ENCODE measurements at regions not wholly inside any gene's neighbourhood (a gene's known extent, or its start where the extent isn't known, plus 50 kb on each side); places are given as distances from the start of the nearest gene placed in this dataset.

- Histone ChIP-seq H3K4me2 (ENCODE audit: low read length) (no peak overlapping the region), H4K12ac (ENCODE audit: low read depth, low read length) (no peak overlapping the region), H3K4me1 (ENCODE audit: control insufficient read depth in 1 of 2, insufficient read depth in 2 of 2, low read length in 2 of 2) (no peaks in the 10 kb centered on the region), H2AFZ (ENCODE audit: insufficient read depth, low read length, poor library complexity) (no peak overlapping the region), H3K36me3 (ENCODE audit: control insufficient read depth in 1 of 2, insufficient read depth in 2 of 2, low read length in 2 of 2) (no peaks in the 10 kb centered on the region), H3K27me3 (ENCODE audit: insufficient read depth, low read length) (no peaks in the 10 kb centered on the region), H3K14ac (ENCODE audit: low read length) (no peak overlapping the region), H2BK120ac (ENCODE audit: insufficient read depth, low read length, poor library complexity) (no peak overlapping the region), H3K79me1 (ENCODE audit: low read length) (no peaks in the 10 kb centered on the region), H2BK5ac (ENCODE audit: low read depth, low read length, poor library complexity) (no peak overlapping the region), H3K18ac (ENCODE audit: low read length) (no peak overlapping the region), H3K4ac (ENCODE audit: low read depth, low read length) (no peak overlapping the region), H3K9ac (ENCODE audit: low read length) (no peak overlapping the region), H4K8ac (ENCODE audit: low read depth, low read length) (no peak overlapping the region), H3K9me3 (ENCODE audit: insufficient read depth, low read depth, low read length) (no peaks in the 10 kb centered on the region), H3K23ac (ENCODE audit: low read length) (no peak overlapping the region), H2AK5ac (ENCODE audit: low read length) (no peak overlapping the region), H4K91ac (ENCODE audit: low read depth, low read length) (no peak overlapping the region), H3K79me2 (ENCODE audit: control insufficient read depth, insufficient read depth, low read length, poor library complexity) (no peaks in the 10 kb centered on the region), H3K4me3 (ENCODE audit: low read depth, low read length) (no peak overlapping the region), H2BK12ac (ENCODE audit: low read length) (no peak overlapping the region), H3K27ac (ENCODE audit: low read depth, low read length) (no peak overlapping the region)
- no CpG with 5 or more reads among the region's 3 CpGs for WGBS (ENCODE audit: extremely low coverage, insufficient coverage, insufficient read length)
- DNase-seq, result no peak
These were observed 214.4 kb upstream of the SLC39A10 start for GRCh38 chr2:195442458-195443175.

- no peak overlapping the region for H4K8ac ChIP-seq (ENCODE audit: low read depth, low read length)
- H3K4me3 ChIP-seq (ENCODE audit: low read depth, low read length), result no peak overlapping the region
- no peak overlapping the region for H3K14ac ChIP-seq (ENCODE audit: low read length)
- no peak overlapping the region for H3K18ac ChIP-seq (ENCODE audit: low read length)
- no peak overlapping the region for H3K9ac ChIP-seq (ENCODE audit: low read length)
- no peaks in the 10 kb centered on the region for H3K9me3 ChIP-seq (ENCODE audit: insufficient read depth, low read depth, low read length)
- H4K91ac ChIP-seq (ENCODE audit: low read depth, low read length), result no peak overlapping the region
- H3K79me2 ChIP-seq (ENCODE audit: control insufficient read depth, insufficient read depth, low read length, poor library complexity), result no peaks in the 10 kb centered on the region
- no peaks in the 10 kb centered on the region for H3K27me3 ChIP-seq (ENCODE audit: insufficient read depth, low read length)
- H2BK12ac ChIP-seq (ENCODE audit: low read length), result no peak overlapping the region
- WGBS (ENCODE audit: extremely low coverage, insufficient coverage, insufficient read length), result no CpG with 5 or more reads among the region's 7 CpGs
- DNase-seq, result no peak
- H2BK5ac ChIP-seq (ENCODE audit: low read depth, low read length, poor library complexity), result no peak overlapping the region
- no peak overlapping the region for H4K12ac ChIP-seq (ENCODE audit: low read depth, low read length)
- no peak overlapping the region for H3K27ac ChIP-seq (ENCODE audit: low read depth, low read length)
- H3K4me2 ChIP-seq (ENCODE audit: low read length), result no peak overlapping the region
- H2AK5ac ChIP-seq (ENCODE audit: low read length), result no peak overlapping the region
- H2AFZ ChIP-seq (ENCODE audit: insufficient read depth, low read length, poor library complexity), result no peak overlapping the region
- H3K4me1 ChIP-seq (ENCODE audit: control insufficient read depth in 1 of 2, insufficient read depth in 2 of 2, low read length in 2 of 2), result no peaks in the 10 kb centered on the region
- H2BK120ac ChIP-seq (ENCODE audit: insufficient read depth, low read length, poor library complexity), result no peak overlapping the region
- H3K23ac ChIP-seq (ENCODE audit: low read length), result no peak overlapping the region
- no peaks in the 10 kb centered on the region for H3K36me3 ChIP-seq (ENCODE audit: control insufficient read depth in 1 of 2, insufficient read depth in 2 of 2, low read length in 2 of 2)
- H3K4ac ChIP-seq (ENCODE audit: low read depth, low read length), result no peak overlapping the region
- H3K79me1 ChIP-seq (ENCODE audit: low read length), result no peaks in the 10 kb centered on the region
These were observed 218.3 kb upstream of the SLC39A10 start for GRCh38 chr2:195438692-195439091.

DNA sequence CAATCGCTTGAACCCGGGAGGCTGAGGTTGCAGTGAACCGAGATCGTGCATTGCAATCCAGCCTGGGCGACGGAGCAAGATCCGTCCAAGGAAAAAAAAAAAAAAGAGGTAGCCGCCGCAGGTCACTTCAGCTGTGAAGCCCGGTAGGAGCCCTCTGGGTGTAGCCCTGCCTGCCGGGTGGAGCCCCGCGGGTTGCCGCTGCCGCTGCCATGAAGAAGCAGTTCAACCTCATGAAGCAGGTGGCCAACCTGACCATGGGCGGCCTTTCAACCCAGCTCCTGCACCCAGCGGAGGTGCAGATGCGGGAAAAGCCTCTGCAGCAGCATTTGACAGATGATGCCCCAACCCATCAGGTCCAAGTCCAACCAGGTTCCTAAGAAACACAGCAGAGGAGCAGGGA, 219.5 kb upstream of the SLC39A10 start:
- Histone ChIP-seq H3K27ac (ENCODE audit: low read depth, low read length) (no peak overlapping the region), H3K9me3 (ENCODE audit: insufficient read depth, low read depth, low read length) (no peaks in the 10 kb centered on the region), H3K4me3 (ENCODE audit: low read depth, low read length) (no peak overlapping the region), H3K23ac (ENCODE audit: low read length) (no peak overlapping the region), H3K79me2 (ENCODE audit: control insufficient read depth, insufficient read depth, low read length, poor library complexity) (no peaks in the 10 kb centered on the region), H3K4me2 (ENCODE audit: low read length) (no peak overlapping the region), H4K12ac (ENCODE audit: low read depth, low read length) (no peak overlapping the region), H3K27me3 (ENCODE audit: insufficient read depth, low read length) (no peaks in the 10 kb centered on the region), H2BK12ac (ENCODE audit: low read length) (no peak overlapping the region), H3K14ac (ENCODE audit: low read length) (no peak overlapping the region), H4K91ac (ENCODE audit: low read depth, low read length) (no peak overlapping the region), H2AFZ (ENCODE audit: insufficient read depth, low read length, poor library complexity) (no peak overlapping the region), H3K79me1 (ENCODE audit: low read length) (no peaks in the 10 kb centered on the region), H3K9ac (ENCODE audit: low read length) (no peak overlapping the region), H2BK5ac (ENCODE audit: low read depth, low read length, poor library complexity) (no peak overlapping the region), H3K4ac (ENCODE audit: low read depth, low read length) (no peak overlapping the region), H3K4me1 (ENCODE audit: control insufficient read depth in 1 of 2, insufficient read depth in 2 of 2, low read length in 2 of 2) (no peaks in the 10 kb centered on the region), H4K8ac (ENCODE audit: low read depth, low read length) (no peak overlapping the region), H3K36me3 (ENCODE audit: control insufficient read depth in 1 of 2, insufficient read depth in 2 of 2, low read length in 2 of 2) (no peaks in the 10 kb centered on the region), H2BK120ac (ENCODE audit: insufficient read depth, low read length, poor library complexity) (no peak overlapping the region), H3K18ac (ENCODE audit: low read length) (no peak overlapping the region), H2AK5ac (ENCODE audit: low read length) (no peak overlapping the region)
- WGBS (ENCODE audit: extremely low coverage, insufficient coverage, insufficient read length), result no CpG with 5 or more reads among the region's 18 CpGs
- DNase-seq, result no peak

DNA sequence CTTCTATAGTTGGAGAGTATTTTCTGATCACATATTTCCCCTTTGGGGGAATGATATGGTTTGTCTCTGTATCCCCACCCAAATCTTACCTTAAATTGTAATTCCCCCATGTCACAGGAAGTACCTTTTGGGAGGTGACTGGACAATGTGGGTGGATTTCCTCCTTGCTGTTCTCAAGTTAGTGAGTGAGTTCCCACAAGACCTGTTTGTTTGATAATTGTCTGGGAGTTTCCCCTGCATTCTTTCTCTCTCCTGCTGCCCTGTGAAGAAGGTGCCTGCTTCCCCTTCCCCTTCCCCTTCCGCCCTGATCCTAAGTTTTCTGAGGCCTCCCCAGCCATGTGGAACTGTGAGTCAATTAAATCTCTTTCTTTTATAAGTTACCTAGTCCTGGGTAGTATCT, 222.7 kb upstream of the SLC39A10 start:
- no peak overlapping the region for H4K8ac ChIP-seq (ENCODE audit: low read depth, low read length)
- no peak for DNase-seq
- no peak overlapping the region for H4K91ac ChIP-seq (ENCODE audit: low read depth, low read length)
- H2AK5ac ChIP-seq (ENCODE audit: low read length), result no peak overlapping the region
- no peak overlapping the region for H2BK12ac ChIP-seq (ENCODE audit: low read length)
- no peak overlapping the region for H3K23ac ChIP-seq (ENCODE audit: low read length)
- H3K36me3 ChIP-seq (ENCODE audit: control insufficient read depth in 1 of 2, insufficient read depth in 2 of 2, low read length in 2 of 2), result no peaks in the 10 kb centered on the region
- no peak overlapping the region for H3K27ac ChIP-seq (ENCODE audit: low read depth, low read length)
- WGBS (ENCODE audit: extremely low coverage, insufficient coverage, insufficient read length), result no CpG with 5 or more reads among the region's 1 CpG
- H3K4me1 ChIP-seq (ENCODE audit: control insufficient read depth in 1 of 2, insufficient read depth in 2 of 2, low read length in 2 of 2), result no peaks in the 10 kb centered on the region
- no peak overlapping the region for H3K14ac ChIP-seq (ENCODE audit: low read length)
- no peak overlapping the region for H2BK5ac ChIP-seq (ENCODE audit: low read depth, low read length, poor library complexity)
- no peak overlapping the region for H3K4me2 ChIP-seq (ENCODE audit: low read length)
- no peaks in the 10 kb centered on the region for H3K27me3 ChIP-seq (ENCODE audit: insufficient read depth, low read length)
- no peaks in the 10 kb centered on the region for H3K9me3 ChIP-seq (ENCODE audit: insufficient read depth, low read depth, low read length)
- no peaks in the 10 kb centered on the region for H3K79me1 ChIP-seq (ENCODE audit: low read length)
- H3K4me3 ChIP-seq (ENCODE audit: low read depth, low read length), result no peak overlapping the region
- no peak overlapping the region for H3K9ac ChIP-seq (ENCODE audit: low read length)
- no peak overlapping the region for H2AFZ ChIP-seq (ENCODE audit: insufficient read depth, low read length, poor library complexity)
- H2BK120ac ChIP-seq (ENCODE audit: insufficient read depth, low read length, poor library complexity), result no peak overlapping the region
- H4K12ac ChIP-seq (ENCODE audit: low read depth, low read length), result no peak overlapping the region
- no peak overlapping the region for H3K4ac ChIP-seq (ENCODE audit: low read depth, low read length)
- no peak overlapping the region for H3K18ac ChIP-seq (ENCODE audit: low read length)
- H3K79me2 ChIP-seq (ENCODE audit: control insufficient read depth, insufficient read depth, low read length, poor library complexity), result no peaks in the 10 kb centered on the region

Data from trophoblast cell (in vitro differentiated cells and primary cell).